H9 (cell line): ENCODE measurements at regions not wholly inside any gene's neighbourhood (a gene's known extent, or its start where the extent isn't known, plus 50 kb on each side); places are given as distances from the start of the nearest gene placed in this dataset.

ENCODE experiments used
- DNase-seq: peaks from one replicate; pipeline ENCODE4 v3.0.0-alpha.2; 2017
- H2AFZ ChIP-seq: one replicate; pipeline ENCODE4 v1.6.1; 2013; ENCODE audit warnings: mild to moderate bottlenecking, low read length, control low read depth, moderate library complexity
- H2AK5ac ChIP-seq: 2 replicates; pipeline ENCODE4 v1.6.1; 2013; ENCODE audit warnings: low read length, control low read depth, mixed read lengths; ENCODE audit not compliant: insufficient read length
- H2BK120ac ChIP-seq: one replicate; pipeline ENCODE4 v1.6.1; 2013; ENCODE audit warnings: low read depth, mild to moderate bottlenecking, low read length, control low read depth, inconsistent platforms; ENCODE audit not compliant: poor library complexity, severe bottlenecking
- H2BK12ac ChIP-seq: 2 replicates; pipeline ENCODE4 v1.6.1; 2013; ENCODE audit warnings: low read length, control low read depth, mixed read lengths, low read depth; ENCODE audit not compliant: insufficient read length
- H2BK15ac ChIP-seq: 2 replicates; pipeline ENCODE4 v1.6.1; 2013; ENCODE audit warnings: low read depth, low read length, control low read depth
- H2BK20ac ChIP-seq: one replicate; pipeline ENCODE4 v1.6.1; 2013; ENCODE audit warnings: low read depth, mild to moderate bottlenecking, low read length, control low read depth, inconsistent platforms; ENCODE audit not compliant: poor library complexity, severe bottlenecking
- H2BK5ac ChIP-seq: 2 replicates; pipeline ENCODE4 v1.6.1; 2013; ENCODE audit warnings: low read length, control low read depth, mixed read lengths; ENCODE audit not compliant: insufficient read length
- H3K14ac ChIP-seq: 2 replicates; pipeline ENCODE4 v1.6.1; 2013; ENCODE audit warnings: low read length, control low read depth; ENCODE audit not compliant: insufficient read depth
- H3K18ac ChIP-seq: 2 replicates; pipeline ENCODE4 v1.6.1; 2013; ENCODE audit warnings: low read depth, mild to moderate bottlenecking, mixed read lengths, low read length, control low read depth; ENCODE audit not compliant: insufficient read length
- H3K23ac ChIP-seq: 2 replicates; pipeline ENCODE4 v1.6.1; 2013; ENCODE audit warnings: low read length, control low read depth, mixed read lengths, low read depth; ENCODE audit not compliant: insufficient read length
- H3K23me2 ChIP-seq: 2 replicates; pipeline ENCODE4 v1.6.1; 2013; ENCODE audit warnings: low read depth, mild to moderate bottlenecking, mixed read lengths, low read length, control low read depth; ENCODE audit not compliant: insufficient read length, poor library complexity, severe bottlenecking
- H3K27ac ChIP-seq: 2 replicates; pipeline ENCODE4 v1.5.1; 2013; ENCODE audit warnings: low read length, control low read depth, mixed read lengths, low read depth; ENCODE audit not compliant: insufficient read length
- H3K27me3 ChIP-seq: 2 replicates; pipeline ENCODE4 v1.6.1; 2013; ENCODE audit warnings: low read length, control low read depth, inconsistent platforms; ENCODE audit not compliant: insufficient read depth
- H3K4ac ChIP-seq: 2 replicates; pipeline ENCODE4 v1.6.1; 2013; ENCODE audit warnings: low read depth, mild to moderate bottlenecking, control low read depth, inconsistent platforms, low read length, moderate library complexity
- H3K4me1 ChIP-seq: 2 replicates; pipeline ENCODE4 v1.6.1; 2013; ENCODE audit warnings: low read length, control low read depth, inconsistent platforms; ENCODE audit not compliant: insufficient read depth
- H3K4me2 ChIP-seq: 2 replicates; pipeline ENCODE4 v1.6.1; 2013; ENCODE audit warnings: low read length, control low read depth, mixed read lengths; ENCODE audit not compliant: insufficient read length, insufficient read depth
- H3K56ac ChIP-seq: 2 replicates; pipeline ENCODE4 v1.6.1; 2013; ENCODE audit warnings: low read depth, mild to moderate bottlenecking, mixed read lengths, low read length, control low read depth; ENCODE audit not compliant: insufficient read length
- H3K79me1 ChIP-seq: 2 replicates; pipeline ENCODE4 v1.6.1; 2013; ENCODE audit warnings: low read depth, mild to moderate bottlenecking, moderate library complexity, low read length, control low read depth, inconsistent platforms; ENCODE audit not compliant: insufficient read depth, poor library complexity, severe bottlenecking
- H3K79me2 ChIP-seq: 2 replicates; pipeline ENCODE4 v1.6.1; 2013; ENCODE audit warnings: low read length, control low read depth, inconsistent platforms; ENCODE audit not compliant: insufficient read depth
- H3K9ac ChIP-seq: 2 replicates; pipeline ENCODE4 v1.6.1; 2013; ENCODE audit warnings: low read length, control low read depth, mixed read lengths; ENCODE audit not compliant: insufficient read length; ENCODE audit errors: extremely low read depth
- H3K9me3 ChIP-seq: one replicate; pipeline ENCODE4 v1.6.1; 2013; ENCODE audit warnings: low read depth, low read length, inconsistent platforms; ENCODE audit not compliant: control insufficient read depth
- H3T11ph ChIP-seq: one replicate; pipeline ENCODE4 v1.6.1; 2013; ENCODE audit warnings: mild to moderate bottlenecking, low read length, control low read depth, inconsistent platforms
- H4K20me1 ChIP-seq: one replicate; pipeline ENCODE4 v1.6.1; 2013; ENCODE audit not compliant: control insufficient read depth, insufficient read length, insufficient read depth
- H4K5ac ChIP-seq: 2 replicates; pipeline ENCODE4 v1.6.1; 2013; ENCODE audit warnings: low read depth, mild to moderate bottlenecking, mixed read lengths, low read length, control low read depth; ENCODE audit not compliant: insufficient read length
- H4K8ac ChIP-seq: replicated peaks from 2 replicates; pipeline ENCODE4 v1.6.1; 2013; ENCODE audit warnings: low read length, control low read depth, mixed read lengths, low read depth; ENCODE audit not compliant: insufficient read length
- H4K91ac ChIP-seq: 2 replicates; pipeline ENCODE4 v1.6.1; 2013; ENCODE audit warnings: low read depth, mild to moderate bottlenecking, moderate library complexity, mixed read lengths, low read length, control low read depth; ENCODE audit not compliant: insufficient read length
- H3K27ac Mint-ChIP-seq, 3 experiments: 2 replicates in 2 of 3; 3 replicates in 1 of 3; pipeline ENCODE4 v1.8.0; 2020 to 2021; ENCODE audit warnings: mixed read lengths in 3 of 3, mild to moderate bottlenecking in 1 of 3, moderate library complexity in 1 of 3
- H3K27me3 Mint-ChIP-seq: 2 replicates; pipeline ENCODE4 v1.8.0; 2021; ENCODE audit warnings: low read depth, mild to moderate bottlenecking, moderate library complexity, mixed read lengths
- H3K36me3 Mint-ChIP-seq, 3 experiments: 2 replicates in 2 of 3; 3 replicates in 1 of 3; pipeline ENCODE4 v1.8.0; 2020 to 2021; ENCODE audit warnings: low read depth in 3 of 3, mixed read lengths in 3 of 3; ENCODE audit not compliant: insufficient read depth in 1 of 3
- H3K4me1 Mint-ChIP-seq, 2 experiments: 2 replicates each; pipeline ENCODE4 v1.8.0; 2020; ENCODE audit warnings: mixed read lengths in 2 of 2
- H3K4me3 Mint-ChIP-seq, 2 experiments: 2 replicates in 1 of 2; 3 replicates in 1 of 2; pipeline ENCODE4 v1.8.0; 2020 to 2021; ENCODE audit warnings: mild to moderate bottlenecking in 2 of 2, mixed read lengths in 2 of 2, moderate library complexity in 1 of 2
- H3K9me3 Mint-ChIP-seq, 2 experiments: 2 replicates in 1 of 2; 3 replicates in 1 of 2; pipeline ENCODE4 v1.8.0; 2020; ENCODE audit warnings: mild to moderate bottlenecking in 2 of 2, mixed read lengths in 2 of 2, moderate library complexity in 1 of 2
- CTCF ChIP-seq: fragments of 200-600 bp; sonication (generic); conservative IDR thresholded peaks from 3 replicates; pipeline ENCODE4 v1.8.0; 2021; ENCODE audit warnings: antibody characterized with exemption, mild to moderate bottlenecking
- WGBS: extraction: QIAGEN DNeasy Blood & Tissue Kit; methylation state at CpG from one replicate; pipeline ENCODE4 v1.1.7; 2013; ENCODE audit warnings: missing lambda C conversion rate, low lambda C conversion rate, mixed read lengths; ENCODE audit not compliant: insufficient read length; ENCODE audit errors: extremely low coverage; 5-methylcytosine and 5-hydroxymethylcytosine counted together

GRCh38 chr12:89019439-89020120, 332.7 kb downstream of the DUSP6 start:
- no peaks in the 10 kb centered on the region for H3K27me3 ChIP-seq
- H3K79me1 ChIP-seq, result no peaks in the 10 kb centered on the region
- no peak overlapping the region for H4K91ac ChIP-seq
- no peak overlapping the region for H3K4me3 Mint-ChIP-seq
- no peak overlapping the region for H3T11ph ChIP-seq
- H3K4me1 ChIP-seq, result no peaks in the 10 kb centered on the region
- no peak overlapping the region for H3K4ac ChIP-seq
- H3K4me1 Mint-ChIP-seq, result peaks cover 5% of the 10 kb centered on the region in 2 experiments; a peak in 3 of 4 replicates
- no peak overlapping the region for H3K18ac ChIP-seq
- H3K27ac Mint-ChIP-seq, result no peak overlapping the region
- H3K9me3 ChIP-seq, result no peaks in the 10 kb centered on the region
- peak; percentile 89 for DNase-seq
- H3K56ac ChIP-seq, result no peak overlapping the region
- H2BK15ac ChIP-seq, result no peak overlapping the region
- H2BK5ac ChIP-seq, result no peak overlapping the region
- H2AFZ ChIP-seq, result no peak overlapping the region
- no peak overlapping the region for H2AK5ac ChIP-seq
- no peak overlapping the region for H3K9ac ChIP-seq
- no peaks in the 10 kb centered on the region for H4K20me1 ChIP-seq
- H4K8ac ChIP-seq, result no peak overlapping the region
- H3K9me3 Mint-ChIP-seq, result no peaks in the 10 kb centered on the region; a peak in 1 of 5 replicates
- no peaks in the 10 kb centered on the region for H3K79me2 ChIP-seq
- WGBS, result no CpG with 5 or more reads among the region's 14 CpGs
- H3K4me2 ChIP-seq, result peak overlapping the region; percentile 28
- TF ChIP-seq CTCF, result peak; percentile 87
- H3K36me3 Mint-ChIP-seq, result no peaks in the 10 kb centered on the region
- no peaks in the 10 kb centered on the region for H3K23me2 ChIP-seq
- H3K23ac ChIP-seq, result no peak overlapping the region
- H2BK12ac ChIP-seq, result no peak overlapping the region
- no peak overlapping the region for H3K27ac ChIP-seq
- no peak overlapping the region for H2BK20ac ChIP-seq
- H4K5ac ChIP-seq, result no peak overlapping the region
- H2BK120ac ChIP-seq, result no peak overlapping the region
- peaks cover 2% of the 10 kb centered on the region for H3K27me3 Mint-ChIP-seq
- H3K14ac ChIP-seq, result no peak overlapping the region
